Cardiac muscle cell (in vitro differentiated cells and primary cell): ENCODE measurements at regions not wholly inside any gene's neighbourhood (a gene's known extent, or its start where the extent isn't known, plus 50 kb on each side); places are given as distances from the start of the nearest gene placed in this dataset.
A peak's percentile ranks its signal among the peaks of the same experiment; 100 is the strongest.

Experiments
- DNase-seq, 2 donors: peaks; one replicate each; pipeline versions ENCODE4 v3.0.0 to v3.0.0-alpha.2; 2010 to 2017; ENCODE audit warnings: low read depth in 1 of 2, low spot score in 1 of 2
- H3K27ac ChIP-seq: fragments of 200-600 bp; sonication (generic); 2 replicates; pipeline ENCODE4 v1.5.1; 2016
- H3K27me3 ChIP-seq: fragments of 200-600 bp; sonication (generic); 2 replicates; pipeline ENCODE4 v1.6.0; 2016; ENCODE audit warnings: control low read depth
- H3K36me3 ChIP-seq: fragments of 200-600 bp; sonication (generic); 2 replicates; pipeline ENCODE4 v1.5.1; 2016; ENCODE audit warnings: control low read depth
- H3K4me1 ChIP-seq: fragments of 200-600 bp; sonication (generic); 2 replicates; pipeline ENCODE4 v1.8.1; 2017; ENCODE audit warnings: low read depth, mild to moderate bottlenecking, mixed run types
- H3K4me3 ChIP-seq: fragments of 200-600 bp; sonication (generic); 2 replicates; pipeline ENCODE4 v1.5.1; 2016; ENCODE audit warnings: mild to moderate bottlenecking
- H3K9me3 ChIP-seq: fragments of 200-600 bp; sonication (generic); 2 replicates; pipeline ENCODE4 v1.5.1; 2017; ENCODE audit warnings: low read depth, mild to moderate bottlenecking, control low read depth
- CTCF ChIP-seq: IDR thresholded peaks from 2 replicates; pipeline ENCODE4 v1.5.1; 2012; ENCODE audit warnings: low read depth, mild to moderate bottlenecking, low read length

- Histone ChIP-seq H3K4me3 (no peak overlapping the region), H3K36me3 (no peaks in the 10 kb centered on the region), H3K27ac (no peak overlapping the region), H3K9me3 (no peaks in the 10 kb centered on the region), H3K4me1 (no peaks in the 10 kb centered on the region), H3K27me3 (no peaks in the 10 kb centered on the region)
- TF ChIP-seq CTCF: no peak
- DNase-seq: no peak
Observed at GRCh38 chrY:15773579-15773978, 1249.2 kb downstream of the NLGN4Y start.

- Histone ChIP-seq H3K36me3 (no peaks in the 10 kb centered on the region), H3K4me1 (no peaks in the 10 kb centered on the region), H3K9me3 (no peaks in the 10 kb centered on the region), H3K27ac (no peak overlapping the region), H3K27me3 (no peaks in the 10 kb centered on the region), H3K4me3 (no peak overlapping the region)
- DNase-seq: no peak
- TF ChIP-seq CTCF: no peak
Observed at GRCh38 chrY:15775880-15776279, 1251.6 kb downstream of the NLGN4Y start.

- no peak for TF ChIP-seq CTCF
- H3K4me3 ChIP-seq: no peak overlapping the region
- no peaks in the 10 kb centered on the region for H3K36me3 ChIP-seq
- H3K9me3 ChIP-seq: no peaks in the 10 kb centered on the region
- no peaks in the 10 kb centered on the region for H3K27me3 ChIP-seq
- H3K27ac ChIP-seq: no peak overlapping the region
- no peaks in the 10 kb centered on the region for H3K4me1 ChIP-seq
- DNase-seq: no peak
Observed at GRCh38 chrY:15779891-15780290, 1255.6 kb downstream of the NLGN4Y start.

GRCh38 chrY:15800021-15800420 is 1275.7 kb downstream of the NLGN4Y start:
- Histone ChIP-seq H3K36me3 (no peaks in the 10 kb centered on the region), H3K9me3 (no peaks in the 10 kb centered on the region), H3K4me3 (no peak overlapping the region), H3K27ac (no peak overlapping the region), H3K27me3 (no peaks in the 10 kb centered on the region), H3K4me1 (no peaks in the 10 kb centered on the region)
- TF ChIP-seq CTCF: no peak
- peak in 1 of 2 donors; percentile 0 for DNase-seq

GRCh38 chrY:15805985-15806384 is 1281.7 kb downstream of the NLGN4Y start:
- no peaks in the 10 kb centered on the region for H3K9me3 ChIP-seq
- H3K27ac ChIP-seq: no peak overlapping the region
- no peaks in the 10 kb centered on the region for H3K27me3 ChIP-seq
- H3K4me1 ChIP-seq: no peaks in the 10 kb centered on the region
- H3K4me3 ChIP-seq: no peak overlapping the region
- H3K36me3 ChIP-seq: no peaks in the 10 kb centered on the region
- DNase-seq: no peak
- TF ChIP-seq CTCF: no peak

GRCh38 chrY:15814241-15814640 is 1289.9 kb downstream of the NLGN4Y start:
- no peak for DNase-seq
- no peak for TF ChIP-seq CTCF
- no peaks in the 10 kb centered on the region for H3K4me1 ChIP-seq
- no peaks in the 10 kb centered on the region for H3K9me3 ChIP-seq
- no peak overlapping the region for H3K4me3 ChIP-seq
- H3K36me3 ChIP-seq: no peaks in the 10 kb centered on the region
- H3K27me3 ChIP-seq: no peaks in the 10 kb centered on the region
- no peak overlapping the region for H3K27ac ChIP-seq
